A673 (cell line): ENCODE measurements at regions not wholly inside any gene's neighbourhood (a gene's known extent, or its start where the extent isn't known, plus 50 kb on each side); places are given as distances from the start of the nearest gene placed in this dataset.

Source experiments
- EZH2 ChIP-seq: fragments of 200-600 bp; sonication (generic); IDR thresholded peaks from 2 replicates; pipeline ENCODE4 v1.6.1; 2017; ENCODE audit warnings: borderline replicate concordance, low read depth, mild to moderate bottlenecking, mixed read lengths, antibody characterized with exemption, low read length; ENCODE audit not compliant: poor library complexity, severe bottlenecking
- TF ChIP-seq, protein P1 (sequence below): fragments of 300-800, 200-600 bp; sonication (generic); conservative IDR thresholded peaks from 2 replicates; pipeline ENCODE4 v1.5.1; 2017; ENCODE audit warnings: low read depth, mild to moderate bottlenecking, antibody characterized with exemption, low read length, moderate library complexity, mixed read lengths

DNA sequence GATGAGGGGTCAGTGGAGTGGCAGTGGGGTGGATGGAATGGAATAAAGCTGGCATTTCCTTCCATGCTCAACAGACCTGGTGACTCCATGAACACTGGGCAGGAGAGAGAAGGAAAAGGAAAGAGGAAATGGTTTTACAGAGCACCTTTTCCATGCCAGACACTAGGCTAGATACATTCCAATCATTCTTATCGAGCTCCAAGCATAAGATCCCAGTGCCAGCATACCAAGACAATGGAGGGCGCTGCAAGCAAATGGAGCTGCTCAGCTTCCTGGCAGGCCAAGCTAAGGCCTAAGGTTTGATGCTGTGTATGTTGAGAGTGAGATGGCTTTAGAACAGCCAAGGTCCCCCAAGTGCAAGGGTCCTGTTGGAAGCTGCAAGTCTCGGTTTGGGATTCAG lies 113.2 kb downstream of the HSPH1 start:
- TF ChIP-seq, protein P1, sequence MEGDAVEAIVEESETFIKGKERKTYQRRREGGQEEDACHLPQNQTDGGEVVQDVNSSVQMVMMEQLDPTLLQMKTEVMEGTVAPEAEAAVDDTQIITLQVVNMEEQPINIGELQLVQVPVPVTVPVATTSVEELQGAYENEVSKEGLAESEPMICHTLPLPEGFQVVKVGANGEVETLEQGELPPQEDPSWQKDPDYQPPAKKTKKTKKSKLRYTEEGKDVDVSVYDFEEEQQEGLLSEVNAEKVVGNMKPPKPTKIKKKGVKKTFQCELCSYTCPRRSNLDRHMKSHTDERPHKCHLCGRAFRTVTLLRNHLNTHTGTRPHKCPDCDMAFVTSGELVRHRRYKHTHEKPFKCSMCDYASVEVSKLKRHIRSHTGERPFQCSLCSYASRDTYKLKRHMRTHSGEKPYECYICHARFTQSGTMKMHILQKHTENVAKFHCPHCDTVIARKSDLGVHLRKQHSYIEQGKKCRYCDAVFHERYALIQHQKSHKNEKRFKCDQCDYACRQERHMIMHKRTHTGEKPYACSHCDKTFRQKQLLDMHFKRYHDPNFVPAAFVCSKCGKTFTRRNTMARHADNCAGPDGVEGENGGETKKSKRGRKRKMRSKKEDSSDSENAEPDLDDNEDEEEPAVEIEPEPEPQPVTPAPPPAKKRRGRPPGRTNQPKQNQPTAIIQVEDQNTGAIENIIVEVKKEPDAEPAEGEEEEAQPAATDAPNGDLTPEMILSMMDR: no peak
- no peak for TF ChIP-seq EZH2
